Right renal pelvis (tissue), 4 donors: ENCODE measurements at regions not wholly inside any gene's neighbourhood (a gene's known extent, or its start where the extent isn't known, plus 50 kb on each side); places are given as distances from the start of the nearest gene placed in this dataset.
"Not testable (repeated sequence)": the region's sequence is repeated elsewhere in the genome, so short reads cannot be mapped to it uniquely, and the experiment has no call there.

ENCODE experiments used
- DNase-seq, 4 donors: peaks; one replicate each; pipeline ENCODE4 v3.0.0-alpha.2; 2013; ENCODE audit warnings: low read depth in 4 of 4, low spot score in 3 of 4, missing footprints in 1 of 4

DNA sequence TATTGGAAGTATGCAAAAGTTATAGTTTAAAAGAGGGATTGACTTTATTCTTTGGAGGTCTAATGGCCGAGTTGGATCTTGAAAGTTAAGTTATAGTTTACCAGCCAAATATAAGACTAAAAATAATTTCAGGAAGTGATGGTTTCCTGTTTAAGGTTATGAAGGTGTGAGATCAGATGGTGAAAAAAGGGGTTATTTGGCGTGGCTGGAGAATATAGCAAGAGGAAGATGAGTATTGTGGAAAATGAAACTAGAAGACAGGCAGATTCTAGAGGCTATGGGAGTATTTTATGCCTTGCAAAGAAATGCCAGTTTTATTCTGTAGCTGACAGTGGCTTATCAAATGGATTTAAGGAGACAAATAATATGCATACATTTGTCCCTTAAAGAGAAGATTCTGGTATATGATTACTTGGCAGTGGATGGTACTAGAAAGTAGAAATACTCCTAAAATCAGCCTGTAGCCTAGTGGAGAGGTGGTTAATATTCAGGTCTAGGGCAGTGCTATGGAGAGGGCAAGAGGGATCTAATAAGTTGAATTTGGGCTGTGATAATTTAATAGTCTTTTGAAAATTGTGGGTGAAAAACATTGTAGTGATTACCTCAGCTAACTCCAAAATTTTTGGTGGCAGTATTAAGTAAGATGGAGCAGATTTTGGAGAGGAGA is 1091.8 kb upstream of the ATXN7L3B start:
- no peak for DNase-seq

DNA sequence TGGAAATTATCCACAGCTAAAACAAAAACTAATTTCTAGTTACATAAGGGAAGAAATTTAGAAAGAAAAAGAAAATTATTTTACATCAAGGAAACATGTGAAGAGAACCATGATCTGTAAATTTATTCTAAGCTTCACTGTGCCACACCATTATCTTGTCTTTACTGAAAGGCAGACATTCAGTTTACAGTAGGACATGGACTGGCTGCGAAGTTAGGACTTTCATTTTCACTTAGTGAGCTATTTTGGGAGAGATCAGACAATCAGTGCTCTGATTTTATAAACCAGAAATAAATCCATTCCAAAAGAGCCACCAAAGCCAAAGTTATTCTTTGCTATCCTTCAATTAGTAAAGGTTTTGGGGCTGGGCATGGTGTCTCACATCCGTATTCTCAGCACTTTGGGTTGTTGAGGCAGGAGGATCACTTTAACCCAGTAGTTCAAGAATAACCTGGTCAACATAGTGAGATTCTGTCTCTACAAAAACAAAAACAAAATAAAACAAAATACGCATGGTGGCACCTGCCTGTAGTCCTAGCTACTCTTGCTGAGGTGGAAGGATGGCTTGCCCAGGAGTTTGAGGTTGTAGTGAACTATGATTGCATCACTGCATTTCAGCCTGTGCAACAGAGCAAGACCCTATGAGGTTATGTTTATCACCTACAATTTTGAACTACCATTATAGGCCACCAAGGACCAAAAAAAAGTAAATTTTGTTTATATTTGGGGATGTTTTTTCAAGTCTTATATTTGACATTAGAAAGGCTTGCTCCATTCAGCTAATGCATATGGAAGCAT is 1084.8 kb upstream of the ATXN7L3B start:
- no peak for DNase-seq

DNA sequence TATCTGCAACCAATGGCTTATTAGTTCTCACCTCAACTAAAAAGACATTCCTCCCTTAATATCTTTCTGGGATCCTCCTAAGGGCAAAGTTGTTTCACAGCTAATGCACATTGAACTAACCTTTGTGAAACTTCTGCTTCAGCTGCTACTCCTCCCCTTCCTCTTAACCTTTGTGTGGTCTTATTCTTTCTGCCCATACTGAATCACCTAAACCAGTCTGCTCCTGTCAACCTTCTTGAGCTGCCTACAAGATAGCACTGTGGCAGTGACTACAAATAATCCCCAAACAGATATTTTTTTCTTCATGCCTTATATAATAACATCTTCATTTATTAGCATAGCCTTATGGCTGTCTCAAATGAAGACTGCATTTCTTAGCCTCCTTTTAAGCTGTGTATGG is 1077.4 kb upstream of the ATXN7L3B start:
- no peak for DNase-seq

DNA sequence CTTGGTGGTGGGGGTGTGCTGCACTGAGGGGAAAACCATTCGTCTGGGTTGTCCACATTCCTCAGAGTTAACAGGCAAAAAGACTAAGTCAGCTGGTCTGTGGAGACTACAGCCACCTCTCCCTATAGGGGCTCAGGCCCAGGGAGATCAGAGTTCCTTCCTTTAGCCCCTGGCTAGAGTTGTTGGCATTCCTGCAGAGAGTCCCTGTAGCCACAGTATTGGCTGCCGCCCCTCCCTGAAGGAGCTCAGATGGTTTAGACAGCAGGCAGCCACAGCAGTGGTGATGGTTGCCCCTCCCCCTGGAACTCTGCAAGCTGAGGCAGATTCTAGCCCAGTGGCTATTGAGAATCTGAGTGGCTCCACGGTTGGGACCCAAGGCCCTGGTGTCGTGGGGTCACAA is 1072.5 kb upstream of the ATXN7L3B start:
- no peak for DNase-seq

DNA sequence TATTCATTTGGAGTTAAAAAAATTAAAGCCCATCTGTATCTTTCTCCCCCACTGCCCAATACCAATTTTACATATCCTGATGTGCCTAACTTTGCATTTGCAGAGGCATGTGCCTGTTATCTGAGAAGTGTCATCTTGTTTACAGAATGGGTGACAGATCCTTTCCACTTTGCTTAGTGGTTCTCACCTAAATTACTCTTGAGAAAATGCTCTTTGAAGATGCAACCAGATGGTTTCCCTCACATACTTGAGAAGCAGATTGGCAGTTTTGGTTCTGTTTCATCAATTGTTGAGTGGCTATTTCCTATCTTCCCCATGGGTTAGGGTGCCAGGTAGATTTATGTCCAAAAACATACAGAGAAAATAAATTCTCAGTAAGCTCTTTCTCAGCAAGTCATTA is 1051.4 kb upstream of the ATXN7L3B start:
- no peak for DNase-seq

DNA sequence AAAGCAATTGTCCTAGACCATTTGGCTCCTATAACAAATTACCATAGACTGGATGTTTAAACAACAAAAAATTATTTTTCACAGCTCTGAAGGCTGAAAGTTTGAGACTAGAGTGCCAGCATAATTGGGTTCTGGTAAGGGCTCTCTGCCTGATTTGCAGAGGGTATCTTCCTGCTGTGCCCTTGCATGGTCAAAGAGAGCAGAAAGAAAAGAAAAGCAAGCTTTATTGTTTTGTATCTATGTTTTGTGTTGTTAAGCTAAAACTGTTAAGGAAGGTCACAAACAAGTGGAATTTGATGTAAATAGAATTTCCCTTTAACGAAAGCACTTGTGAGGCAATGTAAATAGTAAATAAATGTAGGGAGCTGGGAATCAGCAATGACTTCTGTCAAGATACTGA is 1031.0 kb upstream of the ATXN7L3B start:
- no peak for DNase-seq

DNA sequence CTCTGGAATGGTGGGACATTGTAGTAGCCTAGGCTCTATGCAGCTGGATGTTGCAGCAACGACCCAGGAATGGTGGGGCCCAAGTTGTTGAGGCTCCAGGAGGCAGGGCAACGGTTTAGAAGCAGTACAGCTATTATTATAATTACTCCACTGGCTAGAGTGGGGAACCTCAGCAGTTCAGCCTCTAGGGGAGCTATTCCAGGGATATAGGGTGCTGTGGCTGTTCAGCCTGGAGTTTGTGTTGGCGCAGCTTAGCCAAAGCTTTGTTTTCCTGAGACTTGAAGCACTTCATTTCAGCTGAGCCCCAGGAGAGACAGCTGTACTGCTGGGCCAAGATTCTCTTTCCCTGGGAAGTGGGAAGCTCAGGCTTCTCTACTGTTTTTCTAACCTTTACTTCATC is 1023.0 kb upstream of the ATXN7L3B start:
- no peak for DNase-seq

DNA sequence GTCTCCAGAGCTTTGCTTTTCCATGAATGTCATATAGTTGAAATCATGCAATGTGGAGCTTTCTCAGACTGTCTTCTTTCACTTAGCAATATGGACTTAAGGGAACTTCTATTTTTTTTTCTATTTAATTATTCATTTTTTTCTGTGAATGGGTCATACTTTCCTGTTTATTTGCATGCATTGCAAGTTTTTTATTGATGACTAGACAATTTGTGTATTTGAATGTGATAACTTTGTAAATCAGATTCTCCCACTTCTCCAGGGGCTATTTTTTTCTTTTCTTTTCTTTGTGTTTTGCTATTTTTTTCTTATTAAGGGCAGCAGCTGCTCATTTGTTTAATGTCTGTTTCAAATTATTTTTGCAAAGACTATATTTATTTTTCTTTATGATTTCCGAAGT is 1019.8 kb upstream of the ATXN7L3B start:
- no peak for DNase-seq

DNA sequence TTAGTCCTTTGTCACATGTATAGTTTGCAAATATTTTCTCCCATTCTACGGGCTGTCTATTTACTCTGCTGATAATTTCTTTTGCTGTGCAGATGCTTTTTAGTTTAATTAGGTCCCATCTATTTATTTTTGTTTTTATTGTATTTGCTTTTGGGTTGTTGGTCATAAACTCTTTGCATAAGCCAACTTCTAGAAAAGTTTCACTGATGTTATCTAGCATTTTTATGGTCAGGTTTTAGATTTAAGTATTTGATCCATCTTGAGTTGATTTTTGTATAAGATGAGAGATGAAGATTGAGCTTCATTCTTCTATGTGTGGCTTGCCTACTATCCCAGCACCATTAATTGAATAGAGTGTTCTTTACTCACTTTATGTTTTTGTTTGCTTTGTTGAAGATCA is 1008.4 kb upstream of the ATXN7L3B start:
- no peak for DNase-seq

DNA sequence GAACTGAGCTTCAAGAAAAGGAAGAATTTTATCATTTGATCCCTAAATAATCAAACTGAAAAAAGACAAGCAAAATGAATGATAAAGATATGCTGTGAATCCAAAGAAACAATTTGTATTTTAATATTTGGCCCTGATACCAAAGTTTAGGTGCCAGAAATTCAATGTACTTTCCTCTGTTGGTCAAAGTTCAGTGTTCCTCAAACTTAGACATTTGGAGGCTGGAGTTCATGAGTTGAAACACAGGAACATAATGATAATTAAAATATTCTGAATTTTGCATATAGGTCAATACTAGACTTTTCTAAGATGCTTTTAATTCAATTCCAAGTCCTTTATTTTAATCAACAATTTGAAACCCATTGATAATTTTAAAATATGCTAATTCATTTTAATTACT is 1007.7 kb upstream of the ATXN7L3B start:
- DNase-seq, result no peak

DNA sequence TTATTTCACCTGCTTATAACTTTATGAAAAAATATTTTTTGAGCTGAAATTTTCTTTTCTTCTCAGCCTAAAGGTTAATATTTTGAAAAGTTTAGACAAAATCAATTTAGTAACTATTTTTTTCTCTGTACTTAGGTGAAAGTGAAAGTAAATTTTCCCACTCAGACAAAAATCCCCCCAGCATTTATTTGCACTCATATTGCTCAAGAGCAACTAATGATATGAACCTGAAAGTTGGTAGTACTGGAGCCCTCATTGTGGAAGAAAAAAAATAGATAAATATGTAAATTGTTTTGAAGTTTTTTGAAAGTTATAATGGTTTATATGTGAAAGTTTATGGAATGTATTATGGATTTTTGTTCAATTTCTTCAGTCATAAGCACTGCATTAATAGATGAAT is 1005.9 kb upstream of the ATXN7L3B start:
- DNase-seq, result no peak

DNA sequence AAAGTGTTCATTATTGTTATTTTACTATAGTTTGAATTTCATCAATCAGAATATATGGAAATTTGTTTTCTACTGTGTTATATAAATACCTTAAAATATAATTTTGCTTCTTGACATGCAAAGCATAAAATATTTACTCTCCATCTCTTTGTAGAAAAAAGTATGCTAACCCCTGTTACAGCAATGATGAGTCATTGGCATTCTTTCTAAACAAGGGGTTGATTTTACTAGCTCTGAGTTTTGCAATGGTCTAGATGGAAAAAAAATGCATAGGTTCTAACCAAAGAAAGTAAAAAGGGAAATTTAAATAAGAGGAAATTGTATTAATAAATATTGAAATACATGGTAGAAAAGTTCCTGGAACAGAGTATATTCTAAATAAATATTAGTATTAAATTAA is 990.2 kb upstream of the ATXN7L3B start:
- DNase-seq, result no peak

DNA sequence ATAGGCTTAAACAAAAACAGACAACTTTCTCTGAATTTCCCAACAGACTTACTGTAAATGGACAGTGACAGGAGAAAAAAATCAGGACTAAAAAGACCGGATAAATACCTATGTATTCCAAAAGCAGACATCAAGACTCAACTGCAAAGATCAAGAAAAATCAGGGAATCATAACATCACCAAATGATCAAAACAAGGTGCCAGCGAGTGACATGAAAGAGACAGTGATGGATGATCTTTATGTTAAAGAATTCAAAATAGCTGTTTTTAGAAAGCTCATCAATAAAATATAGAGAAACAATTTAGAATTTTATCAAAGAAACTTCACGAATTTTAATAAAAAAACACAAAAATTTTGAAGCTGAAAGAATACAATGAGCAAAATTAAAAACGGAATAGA is 952.5 kb upstream of the ATXN7L3B start:
- no peak for DNase-seq

DNA sequence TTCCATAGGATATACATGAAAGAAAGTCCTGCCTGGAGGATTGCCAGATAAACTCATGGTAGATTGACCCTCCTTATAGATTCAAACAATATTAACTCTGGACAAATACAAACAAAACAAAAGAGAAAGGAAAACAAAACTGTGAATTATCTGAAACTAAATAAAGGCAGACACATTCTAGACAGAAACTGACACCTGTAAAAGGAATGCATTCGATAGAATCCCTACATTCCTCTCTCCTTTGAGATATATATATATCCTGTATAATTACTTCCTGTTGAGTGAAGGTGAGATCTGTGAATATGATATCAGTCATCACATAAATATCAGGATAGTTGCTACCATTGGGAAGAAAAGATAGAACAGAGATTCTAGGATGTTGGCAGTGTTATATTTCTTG is 948.4 kb upstream of the ATXN7L3B start:
- no peak for DNase-seq

DNA sequence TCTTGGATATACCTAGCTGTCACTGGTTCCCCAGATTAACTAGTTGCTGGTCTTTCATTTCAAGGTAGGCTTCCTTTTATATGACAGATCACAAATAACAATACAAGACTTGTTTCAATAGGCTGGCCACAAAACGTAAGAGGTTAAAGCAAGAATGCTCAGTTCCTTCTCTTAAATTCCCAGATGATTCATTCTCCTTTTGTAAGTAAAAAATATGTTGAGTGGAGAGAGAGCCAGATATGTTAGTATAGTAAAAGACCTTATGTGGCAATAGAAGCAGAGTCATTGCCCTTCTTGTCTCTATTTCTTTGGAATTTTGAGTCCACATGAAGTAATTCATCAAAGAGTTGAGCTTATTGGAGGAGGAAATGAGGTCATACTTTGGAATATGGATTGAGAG is 939.0 kb upstream of the ATXN7L3B start:
- no peak for DNase-seq

DNA sequence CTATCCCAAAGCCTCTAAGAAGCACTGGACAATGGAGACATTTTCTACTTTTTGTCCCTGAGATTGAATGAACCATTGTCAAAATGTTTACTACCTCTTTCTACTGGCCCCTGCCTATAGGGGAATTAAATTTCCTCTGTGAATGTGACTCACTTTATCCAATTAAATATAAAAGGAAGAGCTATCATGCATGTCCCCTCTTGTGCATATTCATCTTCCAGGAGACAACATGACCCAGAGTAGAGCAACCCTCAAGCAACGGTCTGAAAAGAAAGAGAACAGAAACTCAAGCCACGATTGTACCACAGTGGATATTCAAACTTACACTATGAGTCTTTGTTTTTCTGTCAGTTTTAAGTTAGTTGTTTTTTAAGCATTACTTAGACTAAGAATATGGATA is 938.4 kb upstream of the ATXN7L3B start:
- no peak for DNase-seq

DNA sequence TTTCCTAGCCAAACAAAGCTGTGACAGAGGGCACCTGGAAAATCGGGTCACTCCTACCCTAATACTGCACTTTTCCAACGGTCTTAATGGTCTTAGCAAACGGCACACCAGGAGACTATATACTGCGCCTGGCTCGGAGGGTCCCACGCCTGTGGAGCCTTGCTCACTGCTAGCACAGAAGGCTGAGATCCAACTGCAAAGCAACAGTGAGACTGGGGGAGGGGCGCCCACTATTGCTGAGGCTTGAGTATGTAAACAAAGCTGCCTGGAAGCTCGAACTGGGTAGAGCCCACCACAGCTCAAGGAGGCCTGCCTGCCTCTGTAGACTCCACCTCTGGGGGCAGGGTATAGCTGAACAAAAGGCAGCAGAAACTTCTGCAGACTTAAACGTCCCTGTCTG is 931.7 kb upstream of the ATXN7L3B start:
- not testable (repeated sequence) for DNase-seq

DNA sequence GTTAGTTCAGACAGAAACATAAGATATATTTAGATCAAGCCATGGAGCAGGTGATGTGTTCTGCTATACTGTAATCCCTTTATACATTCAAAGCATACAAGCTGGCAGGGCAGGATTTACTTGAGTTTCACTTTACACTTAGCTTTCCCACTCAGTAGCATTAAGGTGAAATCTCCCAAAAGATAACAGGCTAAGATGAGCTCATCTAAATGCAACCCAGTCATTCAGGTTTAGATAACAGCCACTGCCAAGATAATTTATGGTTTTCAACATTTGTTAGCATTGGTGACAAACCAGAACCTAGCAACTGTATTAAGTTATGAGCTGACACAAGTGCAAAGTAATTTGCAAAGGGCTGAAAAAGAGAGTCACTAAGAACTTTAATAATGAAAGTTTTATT is 925.1 kb upstream of the ATXN7L3B start:
- no peak for DNase-seq

DNA sequence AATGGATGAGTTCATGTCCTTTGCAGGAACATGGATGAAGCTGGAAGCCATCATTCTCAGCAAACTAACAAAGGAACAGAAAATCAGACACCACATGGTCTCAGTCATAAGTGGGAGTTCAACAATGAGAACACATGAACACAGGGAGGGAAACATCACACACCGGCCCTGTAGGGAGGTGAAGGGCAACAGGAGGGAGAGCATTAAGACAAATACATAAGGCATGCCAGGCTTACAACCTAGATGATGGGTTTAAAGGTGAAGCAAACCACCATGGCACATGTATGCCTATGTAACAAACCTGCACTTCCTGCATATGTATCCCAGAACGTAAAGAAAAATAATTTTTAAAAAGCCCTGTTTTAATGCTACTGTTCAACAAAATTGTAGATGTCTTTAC is 914.2 kb upstream of the ATXN7L3B start:
- no peak for DNase-seq

DNA sequence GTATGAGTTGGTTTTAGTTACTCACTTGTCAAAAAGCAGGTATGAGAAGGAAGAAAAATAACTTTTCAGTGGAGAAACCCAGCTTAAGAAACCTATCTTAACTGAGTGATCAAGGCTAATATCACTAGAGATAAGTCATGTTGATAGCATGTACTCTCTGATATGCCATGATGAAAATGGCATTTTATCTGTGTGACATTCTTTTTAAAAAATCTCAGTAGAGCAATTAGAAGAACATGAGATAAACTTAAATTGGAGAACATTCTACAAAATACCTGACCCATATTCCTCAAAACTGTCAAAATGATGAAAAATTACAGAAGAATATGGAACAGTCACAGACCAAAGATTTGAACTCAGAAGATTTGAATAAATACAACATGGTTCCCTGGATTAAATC is 912.4 kb upstream of the ATXN7L3B start:
- no peak for DNase-seq

DNA sequence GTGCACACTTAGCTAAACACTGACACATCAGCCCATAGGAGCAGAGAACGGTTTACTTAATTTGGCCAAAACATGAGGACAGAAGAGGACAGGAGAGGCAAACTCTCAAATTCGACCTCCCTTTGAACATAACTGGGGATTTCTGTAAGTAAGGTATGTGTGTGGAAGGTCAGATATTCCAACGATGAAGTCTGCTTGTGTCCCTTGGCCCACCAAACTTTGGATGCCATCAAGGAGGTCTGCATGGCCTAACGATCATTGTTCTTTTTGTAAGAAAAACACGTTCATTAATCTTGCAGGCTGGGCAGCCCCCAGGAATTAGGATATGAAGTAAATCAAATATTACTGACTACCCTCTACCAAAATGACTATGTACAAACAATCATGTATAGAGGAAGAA is 908.5 kb upstream of the ATXN7L3B start:
- no peak for DNase-seq
